Heart left ventricle (tissue), 16 donors: ENCODE measurements at regions not wholly inside any gene's neighbourhood (a gene's known extent, or its start where the extent isn't known, plus 50 kb on each side); places are given as distances from the start of the nearest gene placed in this dataset.

Experiments
- ATAC-seq, 4 donors: fragments of 200-7000 bp; cut with Tn5 transposase; one replicate each; pipeline ENCODE4 v1.9.1; 2020 to 2022; ENCODE audit warnings: moderate library complexity in 4 of 4, mild to moderate bottlenecking in 3 of 4, moderate number of reproducible peaks in 1 of 4
- DNase-seq, 5 donors: peaks; one replicate each; pipeline ENCODE4 v3.0.0-alpha.2; 2020
- H3K27ac ChIP-seq, 12 donors: fragments of 200-600 bp; sonication (generic) in 4 of 12; one replicate each; pipeline versions ENCODE4 v1.5.0 to v1.8.0; 2016 to 2022; ENCODE audit warnings: mild to moderate bottlenecking in 2 of 12
- H3K27me3 ChIP-seq, 9 donors: fragments of 200-600 bp; sonication (generic) in 2 of 9; one replicate each; pipeline versions ENCODE4 v1.5.1 to v1.8.0; 2016 to 2022; ENCODE audit warnings: mild to moderate bottlenecking in 3 of 9
- H3K36me3 ChIP-seq, 9 donors: fragments of 200-600 bp; sonication (generic) in 2 of 9; one replicate each; pipeline versions ENCODE4 v1.5.0 to v1.8.0; 2018 to 2022; ENCODE audit warnings: mild to moderate bottlenecking in 2 of 9
- H3K4me1 ChIP-seq, 12 donors: fragments of 200-600 bp; sonication (generic) in 4 of 12; one replicate each; pipeline versions ENCODE4 v1.5.0 to v1.8.0; 2016 to 2022; ENCODE audit warnings: mild to moderate bottlenecking in 3 of 12
- H3K4me3 ChIP-seq, 12 donors: fragments of 200-600 bp; sonication (generic) in 4 of 12; one replicate each; pipeline versions ENCODE4 v1.5.0 to v1.8.0; 2017 to 2022; ENCODE audit warnings: mild to moderate bottlenecking in 9 of 12, moderate library complexity in 4 of 12
- H3K9me3 ChIP-seq, 12 donors: fragments of 200-600 bp; sonication (generic) in 4 of 12; one replicate each; pipeline versions ENCODE4 v1.5.0 to v1.8.0; 2016 to 2022; ENCODE audit warnings: mild to moderate bottlenecking in 1 of 12
- POLR2A ChIP-seq, 2 donors: fragments of 450-650 bp; IDR thresholded peaks; one replicate each; pipeline ENCODE4 v1.6.1; 2017; ENCODE audit warnings: antibody characterized with exemption in 2 of 2, mild to moderate bottlenecking in 2 of 2, moderate library complexity in 2 of 2
- WGBS, 4 donors: extraction: QIAGEN DNeasy Blood & Tissue Kit in 2 of 4; methylation state at CpG; one replicate each; pipeline versions ENCODE4 v1.1.5 to v1.1.7; 2013 to 2018; 5-methylcytosine and 5-hydroxymethylcytosine counted together
- intact Hi-C, 10 donors: fragments of 100-400 bp; cut with DNase I; formaldehyde crosslinking; loops; one replicate each; pipeline versions ENCODE4 v1.11.1 to v1.14.2; 2022
- TF ChIP-seq, protein P1 (sequence below), 12 donors: fragments of 200-600 bp; sonication (generic) in 4 of 12; IDR thresholded peaks; one replicate each; pipeline versions ENCODE4 v1.5.0 to v1.8.0; 2018 to 2022; ENCODE audit warnings: antibody characterized with exemption in 12 of 12, mild to moderate bottlenecking in 5 of 12
- donor health status: ischemic (EF 13 %, LVEDD 7.1; RV severe dilation, severe dysfunction).
- donor health status: healthy with polysubstance abuse.
- donor health status: DM: no; HTN: yes; CAD: no.
- donor health status: DM: no; HTN: no; CAD: no.
- donor health status: ischemic (EF 25% LVEDD 6.9; RV normal size, moderate dysfunction).
- donor health status: ischemic (EF 25% LVEDD 5.7; RV mildly dilated, moderate dysfunction).
- donor health status: healthy.
- donor health status: DM: yes; HTN: yes; CAD: no.
- donor health status: ischemic (EF 35%, LVEDD 5.7; RV mildly dilated, moderate dysfunction).
- donor health status: nonischemic (EF 11% LVEDD 7.7; RV severe dilation, severe dysfunction).
- donor health status: DM: yes; HTN: yes; CAD: no.
- donor health status: PGD.
- donor health status: ischemic (EF 29% LVEDD 5.4; RV normal size, mild dysfunction).
- donor health status: nonischemic (EF 23%, LVEDD 6.1; RV moderate dilation, normal function).

DNA sequence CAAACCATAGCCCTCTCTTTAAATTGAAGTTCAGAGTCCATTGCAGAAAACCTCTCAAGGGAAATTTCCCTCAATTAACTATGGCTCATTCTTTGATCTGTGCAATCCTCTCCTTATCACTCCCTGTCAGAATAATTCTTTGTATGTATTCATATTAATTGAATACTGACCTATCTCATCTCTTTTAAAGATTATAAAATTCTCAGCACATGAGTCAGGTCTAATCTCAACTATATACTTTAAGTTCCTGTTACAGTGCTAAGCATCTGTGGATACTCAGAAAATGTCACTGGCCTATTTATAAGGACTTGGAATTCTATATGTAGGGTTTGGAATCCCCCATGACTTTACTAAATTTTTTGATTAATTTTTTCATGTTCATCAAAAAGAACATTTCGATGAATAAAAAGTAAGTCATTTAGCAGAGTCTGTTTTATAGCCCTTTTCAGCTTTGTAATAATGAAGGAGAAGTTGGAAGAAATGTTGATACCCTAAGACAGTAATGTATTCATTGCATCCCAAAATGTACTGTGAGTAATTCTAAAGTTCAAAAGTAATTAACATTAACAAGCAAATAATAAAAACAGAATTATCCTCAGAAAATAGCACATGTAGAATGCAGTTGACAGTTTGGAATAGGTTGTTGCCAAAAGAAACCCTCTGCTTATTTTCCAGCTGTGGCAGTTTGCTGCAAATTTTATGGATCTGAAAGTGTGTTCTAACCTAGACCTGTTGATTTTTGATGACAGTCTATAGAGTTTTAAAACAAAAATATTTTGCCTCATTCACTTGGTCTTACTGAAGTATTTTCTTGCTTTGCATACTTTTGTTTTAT, 503.4 kb upstream of the CBLB start:
- no peak for DNase-seq
- Histone ChIP-seq H3K27ac (no peak overlapping the region), H3K9me3 (no peaks in the 10 kb centered on the region), H3K27me3 (no peaks in the 10 kb centered on the region), H3K4me1 (no peaks in the 10 kb centered on the region), H3K36me3 (no peaks in the 10 kb centered on the region), H3K4me3 (no peak overlapping the region)
- ATAC-seq = no peak
- intact Hi-C loops = no loop called here
- TF ChIP-seq, protein P1, sequence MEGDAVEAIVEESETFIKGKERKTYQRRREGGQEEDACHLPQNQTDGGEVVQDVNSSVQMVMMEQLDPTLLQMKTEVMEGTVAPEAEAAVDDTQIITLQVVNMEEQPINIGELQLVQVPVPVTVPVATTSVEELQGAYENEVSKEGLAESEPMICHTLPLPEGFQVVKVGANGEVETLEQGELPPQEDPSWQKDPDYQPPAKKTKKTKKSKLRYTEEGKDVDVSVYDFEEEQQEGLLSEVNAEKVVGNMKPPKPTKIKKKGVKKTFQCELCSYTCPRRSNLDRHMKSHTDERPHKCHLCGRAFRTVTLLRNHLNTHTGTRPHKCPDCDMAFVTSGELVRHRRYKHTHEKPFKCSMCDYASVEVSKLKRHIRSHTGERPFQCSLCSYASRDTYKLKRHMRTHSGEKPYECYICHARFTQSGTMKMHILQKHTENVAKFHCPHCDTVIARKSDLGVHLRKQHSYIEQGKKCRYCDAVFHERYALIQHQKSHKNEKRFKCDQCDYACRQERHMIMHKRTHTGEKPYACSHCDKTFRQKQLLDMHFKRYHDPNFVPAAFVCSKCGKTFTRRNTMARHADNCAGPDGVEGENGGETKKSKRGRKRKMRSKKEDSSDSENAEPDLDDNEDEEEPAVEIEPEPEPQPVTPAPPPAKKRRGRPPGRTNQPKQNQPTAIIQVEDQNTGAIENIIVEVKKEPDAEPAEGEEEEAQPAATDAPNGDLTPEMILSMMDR (IDR thresholded peaks at IDR 0.05) = no peak
- TF ChIP-seq POLR2A (IDR thresholded peaks at IDR 0.05) = no peak
- 66 to 74% (median 70%) methylated on average over 1 of the region's 1 CpG for WGBS, 4 donors

DNA sequence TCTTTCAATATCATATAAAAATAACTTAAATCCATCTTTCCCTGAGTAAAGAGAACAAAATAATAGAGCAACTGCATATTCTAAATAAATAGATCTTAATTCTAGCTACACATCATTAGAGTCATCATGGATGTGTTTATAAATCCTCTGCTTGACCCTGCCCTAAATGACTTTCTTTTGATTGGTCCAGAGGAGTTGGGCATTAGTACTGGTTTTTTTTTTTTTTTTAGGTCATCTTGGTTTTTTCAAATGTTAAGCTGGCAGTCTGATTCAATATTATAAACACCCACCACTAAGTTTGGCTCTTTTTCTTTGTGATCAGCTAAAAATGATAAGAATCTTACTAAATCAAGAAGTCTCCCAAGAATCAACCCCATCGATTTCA, 504.0 kb upstream of the CBLB start:
- Histone ChIP-seq H3K9me3 (no peaks in the 10 kb centered on the region), H3K4me3 (no peak overlapping the region), H3K4me1 (no peaks in the 10 kb centered on the region), H3K27me3 (no peaks in the 10 kb centered on the region), H3K36me3 (no peaks in the 10 kb centered on the region), H3K27ac (no peak overlapping the region)
- intact Hi-C loops = no loop called here
- ATAC-seq = no peak
- DNase-seq = no peak
- 89 to 91% (median 90%) methylated on average over 1 of the region's 1 CpG for WGBS, 4 donors
- TF ChIP-seq, protein P1 (IDR thresholded peaks at IDR 0.05) = no peak
- TF ChIP-seq POLR2A (IDR thresholded peaks at IDR 0.05) = no peak

DNA sequence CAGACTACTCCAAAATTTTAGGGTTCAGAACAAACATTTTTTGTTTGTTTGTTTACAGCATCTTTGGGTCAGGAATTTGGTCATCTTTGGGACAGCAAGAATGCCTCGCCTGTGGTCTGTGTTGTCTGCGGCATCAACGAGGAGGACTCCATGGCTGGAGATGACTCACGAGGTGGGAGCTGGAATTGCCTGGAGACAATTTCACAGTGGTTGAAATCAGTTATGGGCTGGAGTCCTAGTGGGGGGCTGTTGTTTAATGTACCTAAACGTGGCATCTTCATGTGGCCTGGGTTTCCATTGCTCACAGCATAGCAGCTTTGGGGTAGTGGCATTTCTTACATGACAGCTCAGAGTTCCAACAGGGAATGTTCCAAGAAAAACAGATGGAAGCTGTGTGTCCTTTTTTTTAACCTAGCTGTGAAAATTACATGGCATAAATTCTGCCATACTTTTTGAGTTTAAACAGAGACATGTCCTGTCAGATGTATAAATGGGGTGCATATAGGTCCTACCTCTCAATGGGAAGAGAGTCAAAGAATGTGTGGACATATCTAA, 507.3 kb upstream of the CBLB start:
- no peak for DNase-seq
- intact Hi-C loops = no loop called here
- WGBS, 4 donors = 78 to 93% (median 87%) methylated on average over 5 of the region's 5 CpGs
- no peaks in the 10 kb centered on the region for H3K4me1 ChIP-seq
- H3K9me3 ChIP-seq = no peaks in the 10 kb centered on the region
- H3K27me3 ChIP-seq = no peaks in the 10 kb centered on the region
- ATAC-seq = no peak
- TF ChIP-seq, protein P1 (IDR thresholded peaks at IDR 0.05) = no peak
- no peak for TF ChIP-seq POLR2A (IDR thresholded peaks at IDR 0.05)
- H3K36me3 ChIP-seq = no peaks in the 10 kb centered on the region
- H3K4me3 ChIP-seq = no peak overlapping the region
- H3K27ac ChIP-seq = no peak overlapping the region

DNA sequence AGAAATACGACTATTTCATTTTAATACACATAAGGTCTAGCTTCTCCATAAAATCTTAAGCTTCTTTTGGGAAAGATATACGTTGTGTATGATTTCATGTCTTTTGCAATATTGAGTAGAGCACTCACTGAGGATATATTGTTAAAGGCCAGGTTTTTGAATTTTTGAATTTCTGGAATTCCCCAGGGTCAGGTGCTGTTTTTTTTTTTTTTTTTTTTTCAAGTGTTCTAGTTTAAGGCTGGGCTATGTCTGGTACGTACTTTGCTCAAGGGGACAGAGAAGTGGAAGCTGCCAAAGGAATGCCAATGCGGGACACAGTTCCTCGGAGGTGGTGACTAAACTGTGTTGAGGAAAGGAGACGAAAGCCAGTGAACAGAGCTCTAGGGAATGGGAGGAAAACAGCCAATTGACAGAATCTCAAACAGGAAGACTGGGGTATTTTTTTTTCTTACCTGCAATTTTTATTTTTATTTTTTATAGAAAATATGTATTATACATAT, 510.5 kb upstream of the CBLB start:
- Histone ChIP-seq H3K4me3 (no peak overlapping the region), H3K36me3 (no peaks in the 10 kb centered on the region), H3K27me3 (no peaks in the 10 kb centered on the region), H3K4me1 (no peaks in the 10 kb centered on the region), H3K27ac (no peak overlapping the region), H3K9me3 (no peaks in the 10 kb centered on the region)
- WGBS, 4 donors = 65 to 74% (median 70%) methylated on average over 6 of the region's 6 CpGs
- ATAC-seq (no peak), DNase-seq (no peak)
- intact Hi-C loops = no loop called here
- TF ChIP-seq, protein P1 (IDR thresholded peaks at IDR 0.05) = no peak
- no peak for TF ChIP-seq POLR2A (IDR thresholded peaks at IDR 0.05)
